CD4-positive, alpha-beta memory T cell (primary cell): ENCODE measurements at regions not wholly inside any gene's neighbourhood (a gene's known extent, or its start where the extent isn't known, plus 50 kb on each side); places are given as distances from the start of the nearest gene placed in this dataset.

Source experiments
- CTCF ChIA-PET: fragments of 350-600 bp; sonication (Branson Sonifier 250); formaldehyde crosslinking; loops from one replicate; lab custom pipeline; 2021; ENCODE audit warnings: inconsistent platforms; ENCODE audit not compliant: partially characterized antibody; lab: Charles Lee
- POLR2A ChIA-PET: fragments of 350-600 bp; sonication (Branson Sonifier 250); formaldehyde crosslinking; loops from one replicate; lab custom pipeline; 2021; ENCODE audit not compliant: partially characterized antibody; lab: Charles Lee
- DNase-seq, 5 donors: peaks; one replicate each; pipeline versions ENCODE4 v3.0.0 to v3.0.0-alpha.2; 2020 to 2022; ENCODE audit warnings: mixed read lengths in 1 of 5
- H3K27ac ChIP-seq: one replicate; pipeline ENCODE4 v1.7.0; 2013; ENCODE audit warnings: low read depth, low read length
- H3K27me3 ChIP-seq: 2 replicates; pipeline ENCODE4 v1.7.0; 2013; ENCODE audit warnings: mild to moderate bottlenecking, low read length, moderate library complexity; ENCODE audit not compliant: insufficient read depth
- H3K36me3 ChIP-seq: 2 replicates; pipeline ENCODE4 v1.7.0; 2013; ENCODE audit warnings: mild to moderate bottlenecking, low read length, moderate library complexity; ENCODE audit not compliant: insufficient read depth
- H3K4me1 ChIP-seq: 2 replicates; pipeline ENCODE4 v1.7.0; 2013; ENCODE audit warnings: mild to moderate bottlenecking, low read length, moderate library complexity; ENCODE audit not compliant: insufficient read depth
- H3K4me3 ChIP-seq, 2 donors: one replicate each; pipeline ENCODE4 v1.7.0; 2013; ENCODE audit warnings: low read length in 2 of 2, mild to moderate bottlenecking in 1 of 2
- H3K9me3 ChIP-seq, 2 donors: one replicate each; pipeline ENCODE4 v1.7.0; 2013; ENCODE audit warnings: low read length in 2 of 2, control low read depth in 1 of 2; ENCODE audit not compliant: control insufficient read depth in 1 of 2
- H3K27ac Mint-ChIP-seq, 7 donors: one replicate each; pipeline ENCODE4 v1.8.0; 2020 to 2021; ENCODE audit warnings: mixed read lengths in 7 of 7, mild to moderate bottlenecking in 6 of 7, inconsistent platforms in 3 of 7, moderate library complexity in 3 of 7
- H3K27me3 Mint-ChIP-seq, 2 donors: one replicate each; pipeline ENCODE4 v1.8.0; 2020 to 2021; ENCODE audit warnings: mixed read lengths in 2 of 2
- H3K36me3 Mint-ChIP-seq, 2 donors: one replicate each; pipeline ENCODE4 v1.8.0; 2020 to 2021; ENCODE audit warnings: mixed read lengths in 2 of 2, inconsistent platforms in 1 of 2, mild to moderate bottlenecking in 1 of 2
- H3K4me1 Mint-ChIP-seq, 4 donors: one replicate each; pipeline ENCODE4 v1.8.0; 2020 to 2021; ENCODE audit warnings: mixed read lengths in 4 of 4, mild to moderate bottlenecking in 1 of 4
- H3K4me3 Mint-ChIP-seq, 8 donors: one replicate each; pipeline ENCODE4 v1.8.0; 2020 to 2021; ENCODE audit warnings: mixed read lengths in 8 of 8, mild to moderate bottlenecking in 7 of 8, moderate library complexity in 6 of 8, inconsistent platforms in 3 of 8
- H3K9me3 Mint-ChIP-seq, 8 donors: one replicate each; pipeline ENCODE4 v1.8.0; 2020 to 2021; ENCODE audit warnings: mixed read lengths in 8 of 8, mild to moderate bottlenecking in 5 of 8, inconsistent platforms in 3 of 8, moderate library complexity in 1 of 8
- intact Hi-C: fragments of 100-400 bp; cut with micrococcal nuclease; formaldehyde crosslinking; loops from one replicate; pipeline ENCODE4 v1.15.1; 2023

DNA sequence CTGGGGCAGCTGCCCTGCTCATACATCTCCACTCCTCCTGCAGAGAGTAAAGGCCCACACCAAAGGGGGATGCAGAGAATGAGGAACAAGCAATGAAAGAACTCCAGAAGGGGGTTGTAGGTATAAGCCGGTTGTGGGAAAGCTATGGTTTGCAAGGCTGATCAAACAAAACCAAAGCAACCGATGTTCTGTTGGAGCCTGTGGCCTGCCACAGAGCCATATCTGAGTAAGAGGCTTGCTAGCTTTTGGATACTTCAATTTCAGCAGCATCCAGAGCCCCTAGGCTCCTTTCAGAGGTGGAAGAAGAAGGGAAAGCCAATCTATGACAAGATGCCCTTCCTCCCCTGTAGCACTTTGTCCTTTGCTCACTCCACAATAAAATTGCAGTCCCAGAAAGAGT is 163.2 kb downstream of the RRAGC start:
- H3K9me3 ChIP-seq, result no peaks in the 10 kb centered on the region
- H3K9me3 Mint-ChIP-seq, result peaks cover 0 to 9% (median 3%) of the 10 kb centered on the region in 8 donors
- H3K36me3 Mint-ChIP-seq, result no peaks in the 10 kb centered on the region
- no peak overlapping the region for H3K27ac ChIP-seq
- intact Hi-C loops, result no loop called here
- H3K4me3 ChIP-seq, result no peak overlapping the region
- no peak for DNase-seq
- H3K36me3 ChIP-seq, result no peaks in the 10 kb centered on the region
- POLR2A ChIA-PET, result no interaction called here
- H3K27me3 ChIP-seq, result no peaks in the 10 kb centered on the region
- H3K27me3 Mint-ChIP-seq, result peaks cover 17 to 39% of the 10 kb centered on the region in 2 donors
- H3K4me3 Mint-ChIP-seq, result no peak overlapping the region
- no peak overlapping the region for H3K27ac Mint-ChIP-seq
- no peaks in the 10 kb centered on the region for H3K4me1 ChIP-seq
- H3K4me1 Mint-ChIP-seq, result no peaks in the 10 kb centered on the region
- CTCF ChIA-PET, result no interaction called here

DNA sequence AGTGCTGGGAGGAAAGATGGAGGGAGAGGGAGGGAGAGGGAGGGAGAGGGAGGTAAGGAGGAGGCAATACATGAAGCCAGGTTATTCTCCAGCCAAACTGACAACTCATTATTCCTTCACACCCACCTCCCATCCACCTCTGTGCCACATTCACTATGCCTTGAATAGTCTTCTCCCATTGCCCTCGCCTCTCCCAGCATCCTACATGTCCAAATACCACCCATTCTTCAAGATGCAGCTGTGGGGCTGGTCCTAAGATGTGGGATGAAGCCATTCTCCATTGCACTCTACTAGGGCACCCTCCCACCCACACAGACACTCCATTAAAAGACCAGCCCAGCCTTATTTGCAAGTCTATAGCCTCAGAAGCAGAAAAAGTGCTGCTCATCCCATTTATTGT is 165.8 kb downstream of the RRAGC start:
- Mint-ChIP-seq H3K4me1 (no peaks in the 10 kb centered on the region), H3K9me3 (peaks cover 0 to 2% (median 0%) of the 10 kb centered on the region in 8 donors), H3K4me3 (no peak overlapping the region), H3K36me3 (no peaks in the 10 kb centered on the region), H3K27ac (no peak overlapping the region), H3K27me3 (peaks cover 17 to 39% of the 10 kb centered on the region in 2 donors)
- intact Hi-C loops, result no loop called here
- H3K36me3 ChIP-seq, result no peaks in the 10 kb centered on the region
- no peak overlapping the region for H3K4me3 ChIP-seq
- no peaks in the 10 kb centered on the region for H3K4me1 ChIP-seq
- no peaks in the 10 kb centered on the region for H3K27me3 ChIP-seq
- no peak for DNase-seq
- no peaks in the 10 kb centered on the region for H3K9me3 ChIP-seq
- ChIA-PET POLR2A (no interaction called here), CTCF (no interaction called here)
- H3K27ac ChIP-seq, result no peak overlapping the region

GRCh38 chr1:38693031-38693430 is 166.5 kb downstream of the RRAGC start:
- no peaks in the 10 kb centered on the region for H3K9me3 ChIP-seq
- H3K36me3 ChIP-seq, result no peaks in the 10 kb centered on the region
- CTCF ChIA-PET, result no interaction called here
- DNase-seq, result no peak
- Mint-ChIP-seq H3K27ac (no peak overlapping the region), H3K27me3 (peaks cover 17 to 36% of the 10 kb centered on the region in 2 donors), H3K9me3 (peaks cover 0 to 2% (median 0%) of the 10 kb centered on the region in 8 donors), H3K4me1 (no peaks in the 10 kb centered on the region), H3K36me3 (no peaks in the 10 kb centered on the region), H3K4me3 (no peak overlapping the region)
- no peak overlapping the region for H3K27ac ChIP-seq
- H3K4me1 ChIP-seq, result no peaks in the 10 kb centered on the region
- POLR2A ChIA-PET, result no interaction called here
- H3K4me3 ChIP-seq, result no peak overlapping the region
- H3K27me3 ChIP-seq, result no peaks in the 10 kb centered on the region
- intact Hi-C loops, result no loop called here

GRCh38 chr1:38690790-38691449 is 168.7 kb downstream of the RRAGC start:
- Histone ChIP-seq H3K27me3 (peaks cover 5% of the 10 kb centered on the region), H3K36me3 (no peaks in the 10 kb centered on the region), H3K4me3 (no peak overlapping the region), H3K9me3 (no peaks in the 10 kb centered on the region), H3K27ac (no peak overlapping the region), H3K4me1 (no peaks in the 10 kb centered on the region)
- POLR2A ChIA-PET, result no interaction called here
- H3K9me3 Mint-ChIP-seq, result peaks cover 0 to 2% (median 0%) of the 10 kb centered on the region in 8 donors
- CTCF ChIA-PET, result no interaction called here
- H3K27ac Mint-ChIP-seq, result no peak overlapping the region
- no peak for DNase-seq
- H3K36me3 Mint-ChIP-seq, result no peaks in the 10 kb centered on the region
- peak overlapping the region in 1 of 8 donors; percentile 39 for H3K4me3 Mint-ChIP-seq
- no peaks in the 10 kb centered on the region for H3K4me1 Mint-ChIP-seq
- intact Hi-C loops, result no loop called here
- H3K27me3 Mint-ChIP-seq, result peaks cover 29 to 50% of the 10 kb centered on the region in 2 donors

DNA sequence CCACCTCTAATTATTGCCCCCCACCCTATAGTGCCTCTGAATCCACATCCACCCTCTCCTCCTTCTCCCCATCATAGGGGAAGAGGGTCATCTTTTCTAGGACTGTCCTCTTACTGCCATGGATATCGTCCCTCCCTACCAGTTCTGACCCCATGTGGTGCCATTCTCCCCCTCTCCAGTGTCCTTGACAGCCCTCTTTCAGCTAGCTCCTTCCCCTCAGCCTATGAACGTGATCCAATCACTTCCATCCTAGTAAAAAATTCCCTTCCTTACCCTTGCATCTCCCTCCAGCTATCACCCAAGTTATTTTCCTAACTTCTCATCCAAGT is 172.7 kb downstream of the RRAGC start:
- intact Hi-C loops, result no loop called here
- CTCF ChIA-PET, result no interaction called here
- no peaks in the 10 kb centered on the region for H3K4me1 ChIP-seq
- no peaks in the 10 kb centered on the region for H3K36me3 ChIP-seq
- no peak overlapping the region for H3K4me3 Mint-ChIP-seq
- POLR2A ChIA-PET, result no interaction called here
- peaks cover 21 to 31% of the 10 kb centered on the region in 2 donors for H3K27me3 Mint-ChIP-seq
- H3K36me3 Mint-ChIP-seq, result no peaks in the 10 kb centered on the region
- H3K4me1 Mint-ChIP-seq, result no peaks in the 10 kb centered on the region
- H3K27ac ChIP-seq, result no peak overlapping the region
- no peaks in the 10 kb centered on the region for H3K9me3 ChIP-seq
- DNase-seq, result no peak
- no peak overlapping the region for H3K4me3 ChIP-seq
- no peak overlapping the region for H3K27ac Mint-ChIP-seq
- peaks cover 8% of the 10 kb centered on the region for H3K27me3 ChIP-seq
- H3K9me3 Mint-ChIP-seq, result no peaks in the 10 kb centered on the region

- H3K27me3 Mint-ChIP-seq, result peaks cover 18 to 28% of the 10 kb centered on the region in 2 donors
- no peak overlapping the region for H3K27ac Mint-ChIP-seq
- CTCF ChIA-PET, result interaction anchor here (1.0 kb wide), 1 partner anchor 14 kb away, joined by 3 read pairs; no protein-coding TSS in a partner anchor
Observed at GRCh38 chr1:38686167-38686926, 173.2 kb downstream of the RRAGC start.

DNA sequence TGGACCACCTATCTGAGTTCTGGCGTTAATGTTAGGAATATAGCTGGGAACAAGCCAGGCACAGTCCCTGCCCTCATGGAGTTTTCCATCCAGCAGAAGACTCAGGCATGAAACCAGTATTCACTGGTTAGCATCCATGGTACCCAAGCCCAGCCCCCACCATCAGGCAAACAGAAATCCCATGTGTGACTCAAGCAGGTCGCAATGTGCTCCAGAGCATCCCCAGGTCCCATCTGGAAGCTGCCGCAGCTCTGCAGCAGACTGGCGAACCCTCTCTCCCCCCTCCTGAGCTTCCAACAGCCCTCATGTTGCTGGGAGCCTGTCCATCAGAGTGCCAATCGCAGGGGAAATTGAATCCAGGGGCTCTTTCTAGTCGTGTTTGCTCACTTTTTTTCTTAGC is 174.2 kb downstream of the RRAGC start:
- no peak overlapping the region for H3K4me3 Mint-ChIP-seq
- no peak overlapping the region for H3K27ac Mint-ChIP-seq
- no peaks in the 10 kb centered on the region for H3K9me3 Mint-ChIP-seq
- peaks cover 18 to 26% of the 10 kb centered on the region in 2 donors for H3K27me3 Mint-ChIP-seq
- ChIA-PET CTCF (interaction anchor here (1.0 kb wide), 1 partner anchor 13 kb away, joined by 3 read pairs; no protein-coding TSS in a partner anchor), POLR2A (no interaction called here)
- Histone ChIP-seq H3K27me3 (peaks cover 8% of the 10 kb centered on the region), H3K36me3 (no peaks in the 10 kb centered on the region), H3K4me1 (no peaks in the 10 kb centered on the region), H3K9me3 (no peaks in the 10 kb centered on the region), H3K27ac (no peak overlapping the region), H3K4me3 (no peak overlapping the region)
- intact Hi-C loops, result no loop called here
- no peaks in the 10 kb centered on the region for H3K36me3 Mint-ChIP-seq
- no peak for DNase-seq
- H3K4me1 Mint-ChIP-seq, result no peaks in the 10 kb centered on the region

More at GRCh38 chr1:38686167-38686926, 173.2 kb downstream of the RRAGC start:
- H3K27me3 ChIP-seq, result peaks cover 8% of the 10 kb centered on the region
- Mint-ChIP-seq H3K36me3 (no peaks in the 10 kb centered on the region), H3K9me3 (no peaks in the 10 kb centered on the region), H3K4me1 (no peaks in the 10 kb centered on the region), H3K4me3 (no peak overlapping the region)
- intact Hi-C loops, result no loop called here
- no peaks in the 10 kb centered on the region for H3K9me3 ChIP-seq
- H3K4me1 ChIP-seq, result no peaks in the 10 kb centered on the region
- H3K4me3 ChIP-seq, result no peak overlapping the region
- DNase-seq, result no peak
- H3K27ac ChIP-seq, result no peak overlapping the region
- no peaks in the 10 kb centered on the region for H3K36me3 ChIP-seq
- POLR2A ChIA-PET, result no interaction called here
